NCI-H2227 (cell line): ENCODE measurements at regions not wholly inside any gene's neighbourhood (a gene's known extent, or its start where the extent isn't known, plus 50 kb on each side); places are given as distances from the start of the nearest gene placed in this dataset.

ENCODE experiments used
- DNase-seq: peaks from one replicate; lab custom pipeline; 2025; ENCODE audit not compliant: unreplicated experiment; lab: John Stamatoyannopoulos, UW

- no peak for DNase-seq
These were observed 56.9 kb upstream of the SOX9 start for GRCh38 chr17:72063756-72064450.

- no peak for DNase-seq
These were observed 56.1 kb upstream of the SOX9 start for GRCh38 chr17:72064606-72065193.

DNA sequence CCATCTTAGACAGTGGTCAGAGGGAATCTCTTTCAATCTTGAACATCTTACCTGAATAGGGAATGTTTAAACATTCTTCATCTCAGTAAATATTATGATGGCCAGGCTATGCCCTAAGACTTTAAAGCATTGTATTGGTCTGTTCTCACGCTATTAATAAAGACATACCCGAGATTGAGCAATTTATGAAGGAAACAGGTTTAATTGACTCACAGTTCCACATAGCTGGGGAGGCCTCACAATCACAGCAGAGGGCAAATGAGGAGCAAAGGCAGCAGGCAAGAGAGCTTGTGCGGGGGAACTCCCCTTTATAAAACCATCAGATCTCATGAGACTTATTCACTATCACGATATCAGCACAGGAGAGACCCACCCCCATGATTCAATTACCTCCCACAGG is 55.3 kb upstream of the SOX9 start:
- DNase-seq: no peak

- no peak for DNase-seq
These were observed 52.2 kb upstream of the SOX9 start for GRCh38 chr17:72068643-72069042.

- DNase-seq: peak; percentile 93
These were observed 51.1 kb upstream of the SOX9 start for GRCh38 chr17:72069586-72070202.
